GM12873 (cell line): ENCODE measurements at regions not wholly inside any gene's neighbourhood (a gene's known extent, or its start where the extent isn't known, plus 50 kb on each side); places are given as distances from the start of the nearest gene placed in this dataset.
A peak's percentile ranks its signal among the peaks of the same experiment; 100 is the strongest.

Source experiments
- TF ChIP-seq, protein P1 (sequence below): IDR thresholded peaks from 2 replicates; pipeline ENCODE4 v1.5.1; 2012; ENCODE audit warnings: low read depth, mild to moderate bottlenecking, moderate library complexity, low read length, control low read depth; ENCODE audit not compliant: insufficient read depth; ENCODE audit errors: missing control alignments

DNA sequence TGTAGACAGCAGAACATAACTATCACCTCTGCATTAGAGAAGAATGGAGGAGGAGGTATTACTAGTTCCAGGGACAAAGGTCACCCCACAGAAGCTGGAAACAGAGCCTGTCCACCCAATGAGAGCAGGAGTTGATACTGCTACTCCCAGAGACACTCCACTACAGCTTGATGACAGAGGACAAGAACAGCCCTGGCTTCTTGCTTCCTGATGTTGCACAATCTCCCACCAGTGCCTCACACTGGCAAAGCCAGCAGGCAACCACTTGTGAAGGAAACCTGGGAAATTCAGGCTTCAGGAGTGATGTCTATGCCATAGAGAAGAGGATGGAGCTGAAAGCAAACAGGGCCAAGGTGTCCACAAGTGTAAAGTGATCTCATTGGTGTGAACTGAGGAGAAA is 78.0 kb upstream of the POU1F1 start:
- TF ChIP-seq, protein P1, sequence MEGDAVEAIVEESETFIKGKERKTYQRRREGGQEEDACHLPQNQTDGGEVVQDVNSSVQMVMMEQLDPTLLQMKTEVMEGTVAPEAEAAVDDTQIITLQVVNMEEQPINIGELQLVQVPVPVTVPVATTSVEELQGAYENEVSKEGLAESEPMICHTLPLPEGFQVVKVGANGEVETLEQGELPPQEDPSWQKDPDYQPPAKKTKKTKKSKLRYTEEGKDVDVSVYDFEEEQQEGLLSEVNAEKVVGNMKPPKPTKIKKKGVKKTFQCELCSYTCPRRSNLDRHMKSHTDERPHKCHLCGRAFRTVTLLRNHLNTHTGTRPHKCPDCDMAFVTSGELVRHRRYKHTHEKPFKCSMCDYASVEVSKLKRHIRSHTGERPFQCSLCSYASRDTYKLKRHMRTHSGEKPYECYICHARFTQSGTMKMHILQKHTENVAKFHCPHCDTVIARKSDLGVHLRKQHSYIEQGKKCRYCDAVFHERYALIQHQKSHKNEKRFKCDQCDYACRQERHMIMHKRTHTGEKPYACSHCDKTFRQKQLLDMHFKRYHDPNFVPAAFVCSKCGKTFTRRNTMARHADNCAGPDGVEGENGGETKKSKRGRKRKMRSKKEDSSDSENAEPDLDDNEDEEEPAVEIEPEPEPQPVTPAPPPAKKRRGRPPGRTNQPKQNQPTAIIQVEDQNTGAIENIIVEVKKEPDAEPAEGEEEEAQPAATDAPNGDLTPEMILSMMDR: no peak

DNA sequence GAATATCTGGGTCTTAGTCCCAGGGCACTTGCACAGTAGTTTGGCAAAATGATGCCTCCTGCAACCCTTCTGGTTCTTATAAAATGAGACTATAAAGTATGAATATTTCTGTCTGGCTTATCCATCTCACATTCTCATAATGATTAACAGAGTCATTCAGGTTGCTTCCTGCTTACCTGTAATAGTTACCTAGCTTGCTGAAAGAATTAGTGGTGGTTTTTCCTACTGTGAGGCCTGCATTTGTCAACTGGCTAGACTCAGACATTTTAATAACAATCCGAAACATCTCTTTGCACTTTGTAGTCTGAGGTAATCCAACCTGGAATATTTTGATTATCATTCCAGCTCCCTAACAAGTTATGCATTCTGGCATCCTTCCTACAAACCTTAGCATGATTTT is 75.6 kb upstream of the POU1F1 start:
- TF ChIP-seq, protein P1: no peak

DNA sequence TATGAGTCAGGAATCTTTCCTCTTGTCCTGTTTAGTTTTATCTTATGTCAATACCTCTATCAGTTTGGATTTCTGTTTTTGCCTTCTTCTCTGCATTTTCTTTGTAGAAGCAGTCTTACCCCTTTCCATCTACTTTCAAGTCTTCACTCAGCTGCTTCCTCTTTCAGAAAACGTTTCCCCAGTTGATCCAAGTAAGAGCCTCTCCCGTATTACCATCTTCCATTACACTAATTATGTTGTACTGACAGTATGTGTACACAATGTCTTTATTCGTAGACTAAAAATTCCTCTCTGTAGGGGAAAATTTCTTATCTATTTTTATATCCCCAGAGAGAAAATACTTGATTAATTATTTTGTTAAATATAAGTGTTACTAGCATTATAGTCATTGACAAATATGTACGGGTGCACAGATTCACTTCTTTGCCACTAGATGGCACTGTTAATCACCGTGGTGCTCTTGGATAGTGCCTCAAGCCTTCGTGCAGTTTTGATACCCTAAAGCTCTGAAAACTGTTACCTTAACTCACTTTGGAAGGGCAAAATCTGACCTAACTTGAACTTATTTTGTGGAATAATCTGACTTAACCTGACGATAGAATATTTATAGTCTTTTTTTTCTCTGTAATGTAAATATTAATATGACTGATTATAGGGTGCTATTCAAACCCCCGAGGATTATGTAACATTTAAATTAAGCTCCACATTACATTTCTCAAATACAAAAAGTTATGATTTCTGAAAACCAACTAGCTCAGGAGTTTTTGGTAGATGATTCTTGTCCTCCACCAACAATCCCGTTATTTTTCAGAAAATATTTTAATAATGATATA is 74.2 kb upstream of the POU1F1 start:
- TF ChIP-seq, protein P1: peak; percentile 78

DNA sequence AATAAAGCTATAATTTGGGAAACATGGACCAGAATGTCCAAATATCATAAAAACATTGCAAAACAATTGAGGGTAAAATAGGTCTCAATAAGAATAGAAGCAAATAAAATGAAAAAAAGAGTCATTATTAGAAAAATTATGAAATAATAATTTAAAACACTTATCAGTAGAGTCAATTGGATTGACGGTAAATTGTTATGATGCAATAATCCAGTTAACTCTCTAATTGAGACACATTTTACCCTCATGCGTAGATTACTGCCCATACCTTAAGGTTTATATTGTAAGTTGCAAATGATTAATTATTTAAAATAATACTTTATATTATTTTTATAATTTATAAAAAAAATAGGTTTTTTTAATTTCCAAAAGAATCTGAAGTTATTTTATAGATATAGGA is 73.4 kb upstream of the POU1F1 start:
- TF ChIP-seq, protein P1: no peak

DNA sequence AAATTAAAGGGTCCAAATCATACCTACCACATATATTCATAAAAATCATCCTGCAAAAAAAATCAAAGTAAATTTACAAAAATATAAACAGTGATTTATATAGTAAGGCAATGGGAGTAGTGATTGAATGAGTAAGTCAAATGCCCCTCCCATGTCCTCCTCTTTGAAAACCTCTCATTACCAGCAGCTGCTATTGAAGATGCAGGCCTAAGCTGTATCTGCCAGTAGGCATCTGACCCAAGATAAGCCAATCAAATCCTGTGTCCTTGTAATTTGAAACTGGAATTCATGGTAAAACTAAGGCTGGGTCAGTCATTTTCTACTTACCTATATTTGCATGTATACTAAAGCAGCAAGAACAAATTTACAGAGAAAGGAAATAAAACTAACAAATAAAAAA is 60.4 kb upstream of the POU1F1 start:
- TF ChIP-seq, protein P1: no peak

DNA sequence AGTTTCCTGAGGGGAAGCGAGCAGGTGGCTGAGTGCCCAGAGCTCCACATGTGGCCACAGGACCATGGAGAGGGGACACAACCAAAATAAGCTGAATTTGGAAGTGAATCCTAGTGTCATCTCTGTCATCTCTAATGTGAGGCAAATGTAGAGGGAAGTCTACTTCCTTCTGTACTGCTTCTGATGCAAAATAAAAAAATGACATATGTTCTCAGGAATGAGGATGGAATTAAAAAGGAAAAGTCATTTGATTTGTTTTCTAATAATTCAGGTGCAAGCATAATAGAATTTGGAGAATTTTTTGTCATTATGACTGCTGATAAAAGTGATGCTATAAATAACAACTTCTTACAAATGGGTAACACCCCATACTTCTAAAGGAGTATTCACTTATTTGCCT is 59.5 kb upstream of the POU1F1 start:
- TF ChIP-seq, protein P1: no peak

DNA sequence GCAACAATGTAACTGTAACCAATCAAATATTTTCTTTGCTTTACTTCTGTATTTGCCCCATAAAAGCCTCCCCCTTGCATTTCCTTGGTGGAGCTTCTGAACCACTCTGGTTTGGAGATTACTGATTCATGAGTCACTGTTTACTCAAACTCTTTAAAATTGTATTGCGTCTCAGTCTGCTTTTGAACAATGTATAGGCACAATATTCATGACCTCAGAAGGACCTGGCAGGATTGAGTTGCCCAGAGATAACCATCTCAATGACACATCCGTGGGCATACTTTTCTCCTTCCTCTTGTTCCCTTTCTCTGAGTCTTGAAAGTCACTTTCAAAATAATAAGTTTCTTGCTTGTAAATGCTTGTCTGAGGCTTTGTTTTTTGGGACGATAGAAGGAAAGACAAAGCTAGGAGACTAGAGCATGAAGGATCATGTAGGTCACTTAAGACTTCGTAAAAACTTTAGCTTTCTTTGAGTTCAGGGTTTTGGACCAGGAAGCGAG is 57.1 kb upstream of the POU1F1 start:
- TF ChIP-seq, protein P1: no peak
